ENCODE measurements at regions not wholly inside any gene's neighbourhood (a gene's known extent, or its start where the extent isn't known, plus 50 kb on each side); places are given as distances from the start of the nearest gene placed in this dataset.
A peak's percentile ranks its signal among the peaks of the same experiment; 100 is the strongest.

GRCh38 chr18:45383228-45383627, 232.0 kb upstream of the SLC14A2 start:
- Histone ChIP-seq H3K9me3 (no peaks in the 10 kb centered on the region), H3K27ac (no peak overlapping the region), H3K36me3 (no peaks in the 10 kb centered on the region), H3K4me3 (no peak overlapping the region), H3K4me1 (no peaks in the 10 kb centered on the region), H3K27me3 (no peaks in the 10 kb centered on the region)
- no peak for DNase-seq (ENCODE audit: low spot score in 2 of 2)
- no peak for TF ChIP-seq CTCF (IDR thresholded peaks at IDR 0.05)
- TF ChIP-seq POLR2A (IDR thresholded peaks at IDR 0.05), result no peak
- no peak for TF ChIP-seq POLR2AphosphoS5 (IDR thresholded peaks at IDR 0.05)
- intact Hi-C loops (cut with DNase I; ENCODE audit: low total_unique reads), result no loop called here

GRCh38 chr18:45384137-45384961, 230.9 kb upstream of the SLC14A2 start:
- Histone ChIP-seq H3K4me1 (no peaks in the 10 kb centered on the region), H3K4me3 (no peak overlapping the region), H3K27me3 (no peaks in the 10 kb centered on the region), H3K27ac (no peak overlapping the region), H3K36me3 (no peaks in the 10 kb centered on the region), H3K9me3 (no peaks in the 10 kb centered on the region)
- TF ChIP-seq POLR2A (IDR thresholded peaks at IDR 0.05) (no peak), POLR2AphosphoS5 (IDR thresholded peaks at IDR 0.05) (no peak), CTCF (IDR thresholded peaks at IDR 0.05) (peak; percentile 45 to 68 (median 57))
- DNase-seq (ENCODE audit: low spot score in 2 of 2), result no peak
- intact Hi-C loops (cut with DNase I; ENCODE audit: low total_unique reads), result no loop called here

GRCh38 chr18:45384962-45385315, 230.3 kb upstream of the SLC14A2 start:
- TF ChIP-seq CTCF (IDR thresholded peaks at IDR 0.05) (no peak), POLR2AphosphoS5 (IDR thresholded peaks at IDR 0.05) (no peak), POLR2A (IDR thresholded peaks at IDR 0.05) (no peak)
- no peak overlapping the region for H3K27ac ChIP-seq

GRCh38 chr18:45386041-45386655, 229.1 kb upstream of the SLC14A2 start:
- Histone ChIP-seq H3K36me3 (no peaks in the 10 kb centered on the region), H3K27ac (no peak overlapping the region), H3K4me1 (no peaks in the 10 kb centered on the region), H3K27me3 (no peaks in the 10 kb centered on the region), H3K9me3 (no peaks in the 10 kb centered on the region), H3K4me3 (no peak overlapping the region)
- no peak for DNase-seq (ENCODE audit: low spot score in 2 of 2)
- intact Hi-C loops (cut with DNase I; ENCODE audit: low total_unique reads), result no loop called here
- TF ChIP-seq POLR2AphosphoS5 (IDR thresholded peaks at IDR 0.05), result no peak
- peak in 2 of 3 donors; percentile 15 to 24 for TF ChIP-seq CTCF (IDR thresholded peaks at IDR 0.05)
- TF ChIP-seq POLR2A (IDR thresholded peaks at IDR 0.05), result no peak

More at GRCh38 chr18:45384962-45385315, 230.3 kb upstream of the SLC14A2 start:
- no peak for DNase-seq (ENCODE audit: low spot score in 2 of 2)
- Histone ChIP-seq H3K4me3 (no peak overlapping the region), H3K9me3 (no peaks in the 10 kb centered on the region), H3K36me3 (no peaks in the 10 kb centered on the region), H3K27me3 (no peaks in the 10 kb centered on the region), H3K4me1 (no peaks in the 10 kb centered on the region)
- intact Hi-C loops (cut with DNase I; ENCODE audit: low total_unique reads), result no loop called here

GRCh38 chr18:45387229-45387628, 228.0 kb upstream of the SLC14A2 start:
- no peak overlapping the region for H3K27ac ChIP-seq
- H3K9me3 ChIP-seq, result no peaks in the 10 kb centered on the region
- H3K4me1 ChIP-seq, result no peaks in the 10 kb centered on the region
- DNase-seq (ENCODE audit: low spot score in 2 of 2), result no peak
- no peaks in the 10 kb centered on the region for H3K36me3 ChIP-seq
- H3K27me3 ChIP-seq, result no peaks in the 10 kb centered on the region
- intact Hi-C loops (cut with DNase I; ENCODE audit: low total_unique reads), result no loop called here
- H3K4me3 ChIP-seq, result no peak overlapping the region
- TF ChIP-seq POLR2AphosphoS5 (IDR thresholded peaks at IDR 0.05), result no peak
- no peak for TF ChIP-seq CTCF (IDR thresholded peaks at IDR 0.05)
- TF ChIP-seq POLR2A (IDR thresholded peaks at IDR 0.05), result no peak

Data from breast epithelium (tissue), 4 donors.